NT2/D1 (cell line): ENCODE measurements at regions not wholly inside any gene's neighbourhood (a gene's known extent, or its start where the extent isn't known, plus 50 kb on each side); places are given as distances from the start of the nearest gene placed in this dataset.

ENCODE experiments used
- YY1 ChIP-seq: IDR thresholded peaks from 2 replicates; pipeline ENCODE4 v1.6.1; 2011; ENCODE audit not compliant: insufficient read length, insufficient read depth
- ZNF274 ChIP-seq: IDR thresholded peaks from 2 replicates; pipeline ENCODE4 v1.6.1; 2011; ENCODE audit warnings: mild to moderate bottlenecking, low read depth, low read length

- TF ChIP-seq ZNF274 (no peak), YY1 (no peak)
Observed at GRCh38 chr3:30435861-30436331, 170.5 kb upstream of the TGFBR2 start.
